SU-DHL-6 (cell line): ENCODE measurements at regions not wholly inside any gene's neighbourhood (a gene's known extent, or its start where the extent isn't known, plus 50 kb on each side); places are given as distances from the start of the nearest gene placed in this dataset.

ENCODE experiments used
- CTCF ChIP-seq: fragments of 200-600 bp; sonication (generic); IDR thresholded peaks from one replicate; pipeline ENCODE4 v1.5.1; 2017; ENCODE audit warnings: antibody characterized with exemption, mild to moderate bottlenecking, low read length, moderate library complexity; ENCODE audit not compliant: insufficient read depth, poor library complexity, severe bottlenecking
- EZH2phosphoT487 ChIP-seq: fragments of 200-600 bp; sonication (generic), shearing (Covaris generic); conservative IDR thresholded peaks from 2 replicates; pipeline ENCODE4 v1.6.1; 2018; ENCODE audit warnings: mild to moderate bottlenecking, antibody characterized with exemption, low read length, moderate library complexity, mixed read lengths

GRCh38 chr2:120964819-120965218 is 229.2 kb downstream of the GLI2 start:
- TF ChIP-seq CTCF: no peak
- TF ChIP-seq EZH2phosphoT487: no peak
